ENCODE measurements at regions not wholly inside any gene's neighbourhood (a gene's known extent, or its start where the extent isn't known, plus 50 kb on each side); places are given as distances from the start of the nearest gene placed in this dataset.

- TF ChIP-seq CTCF (conservative IDR thresholded peaks at IDR 0.05; ENCODE audit: low read depth in 2 of 2) (no peak), POLR2AphosphoS5 (IDR thresholded peaks at IDR 0.05; ENCODE audit: low read depth) (no peak), EZH2 (IDR thresholded peaks at IDR 0.05; ENCODE audit: low read depth, unreplicated experiment) (no peak), EZH2phosphoT487 (IDR thresholded peaks at IDR 0.05; ENCODE audit: unreplicated experiment) (no peak), REST (IDR thresholded peaks at IDR 0.05; ENCODE audit: unreplicated experiment) (no peak), JUNB (IDR thresholded peaks at IDR 0.05; ENCODE audit: unreplicated experiment) (no peak), CREB1 (CRISPR knock-in tag; IDR thresholded peaks at IDR 0.05; ENCODE audit: low read depth) (no peak)
Measured at GRCh38 chr2:133667085-133667484, 98.8 kb upstream of the NCKAP5 start.

All from GM23338 (cell line).